ENCODE measurements at regions not wholly inside any gene's neighbourhood (a gene's known extent, or its start where the extent isn't known, plus 50 kb on each side); places are given as distances from the start of the nearest gene placed in this dataset.

DNA sequence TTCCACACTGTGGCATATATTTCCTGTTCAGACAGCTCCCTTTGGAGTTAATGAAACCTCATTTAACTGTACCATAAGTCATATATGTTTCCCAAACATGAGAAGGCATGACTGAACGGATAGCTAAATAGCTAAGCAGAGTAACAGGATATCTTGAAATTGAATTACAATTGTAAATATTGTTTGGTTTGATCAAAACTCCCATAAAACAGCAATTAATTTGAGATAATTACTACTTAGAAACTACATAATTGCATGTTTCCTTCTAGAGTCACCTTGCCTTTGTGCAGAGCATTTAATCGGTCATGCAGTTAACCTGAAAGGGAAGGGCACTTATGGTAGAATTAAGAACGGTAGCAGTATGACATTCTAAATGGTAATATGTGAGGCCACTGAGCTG lies 179.0 kb upstream of the MAP3K7 start:
- DNase-seq (ENCODE audit: low read depth, low spot score), result no peak

- no peak for DNase-seq (ENCODE audit: low read depth, low spot score)
Observed at GRCh38 chr6:90765491-90765890, 178.6 kb upstream of the MAP3K7 start.

- DNase-seq (ENCODE audit: low read depth, low spot score), result no peak
Observed at GRCh38 chr6:90764001-90764400, 177.1 kb upstream of the MAP3K7 start.

DNA sequence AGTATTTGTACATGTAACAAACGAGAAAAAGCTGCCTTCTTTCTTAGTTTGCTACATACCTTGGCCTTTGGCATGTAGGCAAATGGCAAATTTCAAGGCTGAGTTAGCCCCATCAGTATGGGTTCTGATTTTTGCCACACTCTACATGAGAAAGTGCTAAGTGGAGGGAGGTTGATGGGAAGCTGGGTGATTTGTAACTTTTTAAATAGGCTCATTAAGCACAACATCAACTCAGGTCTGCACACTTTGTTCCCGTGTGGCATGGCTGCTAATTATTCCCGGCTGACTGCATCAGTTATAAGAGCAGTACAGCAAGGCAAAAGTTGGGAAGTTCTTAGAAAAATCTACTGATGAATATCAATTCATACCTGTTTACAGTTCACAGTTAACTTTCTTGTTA lies 172.8 kb upstream of the MAP3K7 start:
- DNase-seq (ENCODE audit: low read depth, low spot score), result no peak

DNA sequence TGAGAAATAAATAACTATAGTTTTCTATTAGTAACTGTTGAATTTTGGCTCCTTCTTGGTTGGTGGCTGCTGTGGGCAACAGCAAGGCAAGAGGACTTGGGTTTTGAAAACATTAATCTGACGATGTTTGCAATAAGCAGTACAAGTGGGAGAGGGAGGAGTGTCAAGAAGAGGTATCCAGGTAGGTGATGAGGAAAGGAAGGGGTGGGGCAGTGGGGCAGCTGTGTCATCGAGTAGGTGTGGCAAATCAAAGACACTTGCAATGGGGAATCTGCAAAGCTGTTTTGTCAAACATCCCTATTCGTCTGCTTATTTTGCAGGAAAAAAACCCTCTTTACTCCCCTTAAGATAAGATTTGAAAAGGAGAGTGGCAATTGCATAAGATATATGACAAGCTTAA lies 171.9 kb upstream of the MAP3K7 start:
- DNase-seq (ENCODE audit: low read depth, low spot score), result no peak

GRCh38 chr6:90753820-90754643 lies 167.2 kb upstream of the MAP3K7 start:
- no peak for DNase-seq (ENCODE audit: low read depth, low spot score)

GRCh38 chr6:90739802-90740201 lies 152.9 kb upstream of the MAP3K7 start:
- DNase-seq (ENCODE audit: low read depth, low spot score), result no peak

DNA sequence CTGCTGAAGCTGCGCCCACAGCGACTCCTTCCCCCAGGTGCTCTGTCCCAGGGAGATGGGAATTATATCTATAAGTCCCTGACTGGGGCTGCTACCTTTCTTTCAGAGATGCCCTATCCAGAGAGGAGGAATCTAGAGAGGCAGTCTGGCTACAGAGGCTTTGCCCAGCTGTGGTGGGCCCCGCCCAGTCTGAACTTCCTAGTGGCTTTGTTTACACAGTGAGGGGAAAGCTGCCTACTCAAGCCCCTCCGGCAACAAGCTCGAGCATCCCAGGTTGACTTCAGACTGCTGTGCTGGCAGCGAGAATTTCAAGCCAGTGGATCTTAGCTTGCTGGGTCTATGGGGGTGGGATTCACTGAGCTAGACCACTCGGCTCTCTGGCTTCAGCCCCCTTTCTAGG lies 152.5 kb upstream of the MAP3K7 start:
- no peak for DNase-seq (ENCODE audit: low read depth, low spot score)

GRCh38 chr6:90730151-90730673 lies 143.3 kb upstream of the MAP3K7 start:
- DNase-seq (ENCODE audit: low read depth, low spot score), result no peak

- DNase-seq (ENCODE audit: low read depth, low spot score), result no peak
Observed at GRCh38 chr6:90729057-90729456, 142.2 kb upstream of the MAP3K7 start.

DNA sequence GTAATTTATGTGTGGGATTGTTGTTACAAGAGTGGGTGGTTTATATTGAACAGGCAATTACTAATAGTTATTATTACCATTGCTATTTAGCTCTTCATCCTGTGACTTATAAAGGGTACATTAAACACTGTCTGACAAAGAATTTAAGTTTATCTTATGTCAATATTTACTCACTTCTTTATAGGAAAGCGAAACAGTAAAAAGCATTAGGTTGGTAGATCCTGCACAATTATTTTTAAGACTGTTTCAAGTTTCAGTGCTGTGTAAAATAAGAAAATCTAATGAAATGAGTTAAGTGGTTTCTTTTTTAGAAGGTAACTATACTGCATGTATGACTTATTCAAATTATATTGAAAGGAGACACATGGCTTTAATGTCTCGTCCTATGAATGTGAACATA lies 135.8 kb upstream of the MAP3K7 start:
- DNase-seq (ENCODE audit: low read depth, low spot score), result no peak

GRCh38 chr6:90720404-90720803 lies 133.5 kb upstream of the MAP3K7 start:
- DNase-seq (ENCODE audit: low read depth, low spot score), result no peak

DNA sequence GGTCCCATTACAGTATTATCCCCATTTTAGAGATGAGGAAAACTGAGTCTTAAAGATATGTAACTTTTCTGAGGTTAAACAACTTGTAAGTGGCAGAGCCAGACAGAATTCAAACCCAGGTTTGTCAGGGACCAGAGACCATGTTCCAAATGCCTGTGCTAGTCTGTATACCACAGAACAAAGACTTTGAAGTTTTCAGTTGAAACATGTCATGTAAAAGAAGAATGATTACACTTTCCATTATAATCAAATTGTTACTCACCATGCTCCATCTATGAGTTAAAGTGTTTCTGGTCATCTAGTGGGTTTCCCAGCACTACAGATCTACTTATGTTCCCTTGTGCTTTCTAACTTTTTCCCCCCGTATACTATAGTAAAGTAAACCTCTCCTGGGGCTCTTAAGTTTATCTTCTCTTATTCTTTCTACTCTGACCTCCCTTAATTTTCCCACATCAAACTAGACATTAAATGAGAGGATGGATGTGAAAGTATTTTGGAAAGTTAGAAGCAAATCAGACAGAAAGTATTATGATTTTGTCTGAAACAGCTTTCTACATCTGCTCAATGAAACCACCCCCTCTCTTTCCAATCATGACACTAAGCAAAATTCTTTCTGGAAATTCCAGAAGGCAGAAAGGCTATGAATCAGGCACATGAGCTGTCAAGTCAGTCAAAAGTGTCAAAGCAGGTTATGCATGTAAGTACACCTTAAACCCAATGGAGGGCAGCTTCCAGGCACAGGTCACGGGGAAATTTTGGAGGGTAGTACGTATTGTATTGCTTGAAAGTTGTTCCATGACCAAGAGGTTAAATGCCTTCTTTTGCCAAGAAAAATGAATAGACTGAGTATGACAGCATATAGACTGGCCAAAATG lies 132.7 kb upstream of the MAP3K7 start:
- no peak for DNase-seq (ENCODE audit: low read depth, low spot score)

DNA sequence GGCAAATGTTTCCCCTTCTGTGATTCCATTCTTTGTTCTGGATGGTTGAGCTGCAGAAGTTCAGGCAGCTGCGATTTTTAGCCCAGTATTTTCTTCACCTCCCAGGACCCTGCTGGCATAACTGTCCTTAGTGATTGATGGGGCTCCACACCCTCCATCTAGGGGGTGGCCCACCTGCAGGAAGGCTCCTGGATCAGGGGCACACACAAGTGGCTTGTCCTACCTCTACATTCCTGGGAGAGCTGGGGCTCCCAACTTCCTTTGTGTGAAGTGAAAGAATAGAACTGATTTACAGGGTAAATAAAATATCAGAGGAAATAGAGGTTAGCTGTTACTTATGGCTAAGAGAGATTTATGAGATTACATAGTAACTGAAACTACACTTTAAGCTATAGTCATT lies 129.5 kb upstream of the MAP3K7 start:
- DNase-seq (ENCODE audit: low read depth, low spot score), result no peak

DNA sequence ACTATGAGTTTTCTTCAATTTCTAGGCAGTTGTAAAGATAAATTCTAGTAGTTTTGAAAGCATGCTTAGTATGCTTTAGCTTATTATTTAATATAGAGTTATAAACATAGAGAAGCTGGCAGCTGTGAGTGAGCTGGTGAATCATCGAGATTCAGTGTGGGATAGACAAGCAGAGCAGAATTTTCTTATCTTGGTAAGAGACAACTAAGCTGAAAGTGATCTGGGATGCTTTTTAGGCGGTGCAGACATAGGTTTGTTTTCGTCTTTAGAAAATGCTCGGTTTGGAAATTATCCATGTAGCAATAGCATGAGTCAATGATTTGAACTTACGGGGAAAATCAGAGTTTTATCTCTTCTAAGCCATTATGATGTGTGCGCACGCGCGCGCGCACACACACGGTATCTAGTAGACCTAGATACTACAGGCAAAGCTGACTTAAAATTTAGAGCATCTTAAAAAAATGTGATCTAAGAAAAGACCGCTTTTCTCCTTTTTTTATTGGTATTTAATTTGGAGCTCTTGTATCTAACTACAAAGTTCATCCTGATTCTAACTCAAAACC lies 128.3 kb upstream of the MAP3K7 start:
- DNase-seq (ENCODE audit: low read depth, low spot score), result no peak

DNA sequence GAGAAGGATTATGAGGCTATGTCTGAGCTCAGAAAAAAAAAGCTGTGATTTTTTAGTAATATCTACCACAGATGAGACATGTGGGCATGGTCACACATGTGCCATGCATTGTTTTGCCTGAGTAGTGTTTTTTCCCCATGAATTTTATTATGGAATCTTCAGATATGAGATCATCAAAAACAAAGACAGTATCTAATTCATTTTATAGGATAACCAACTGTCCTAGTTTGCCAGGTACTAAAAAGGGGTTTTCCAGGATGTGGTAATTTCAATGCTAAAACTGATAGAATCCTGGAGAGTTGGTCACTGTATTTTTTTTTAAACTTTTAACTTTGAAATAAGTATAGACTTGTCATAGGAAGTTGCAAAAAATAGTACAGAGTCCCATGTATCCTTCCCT lies 127.4 kb upstream of the MAP3K7 start:
- no peak for DNase-seq (ENCODE audit: low read depth, low spot score)

DNA sequence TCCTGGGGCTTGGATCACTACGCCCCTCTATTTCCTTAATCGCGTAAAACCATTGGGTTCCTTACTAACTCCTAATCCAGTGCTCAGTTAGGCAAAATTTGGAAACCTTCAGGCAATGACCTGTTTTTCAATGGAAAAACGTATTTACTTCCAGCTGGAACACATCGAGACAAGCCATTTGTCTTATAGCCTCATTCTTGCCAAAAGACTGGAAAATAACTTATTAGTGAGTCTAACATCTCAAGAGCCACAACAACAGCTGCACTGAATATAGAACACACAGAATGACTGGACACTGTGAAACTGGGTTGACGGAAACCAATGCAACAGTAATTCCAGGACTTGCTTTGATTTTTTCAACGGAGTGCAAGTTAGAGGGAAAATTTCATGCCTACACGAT lies 125.2 kb upstream of the MAP3K7 start:
- DNase-seq (ENCODE audit: low read depth, low spot score), result no peak

DNA sequence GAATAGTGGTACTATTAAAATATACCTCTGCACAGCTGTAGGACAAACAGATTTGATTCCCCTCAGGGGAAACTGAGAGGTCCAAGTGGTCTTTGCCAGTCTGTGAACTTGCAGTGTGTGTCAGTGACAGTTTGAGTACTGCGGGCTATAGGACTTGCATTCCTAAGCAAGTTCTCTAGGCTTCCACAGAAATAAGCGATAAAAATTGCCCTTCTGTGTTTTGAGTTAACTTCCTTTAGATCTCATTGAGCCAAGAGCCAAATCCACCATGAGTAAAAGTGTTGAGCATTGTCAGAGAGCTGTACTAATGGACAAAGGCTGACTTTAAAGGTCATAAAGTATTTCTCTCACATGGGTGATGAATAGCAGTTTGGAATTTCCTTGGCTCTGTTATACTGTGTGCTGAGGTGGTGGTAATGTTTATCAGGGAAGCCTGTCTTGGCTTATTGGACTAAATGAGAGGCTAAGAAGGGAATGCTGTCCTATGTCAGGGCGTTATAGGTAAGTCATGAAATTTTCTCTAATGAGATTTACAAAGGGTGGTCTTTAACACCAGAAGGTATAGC lies 122.6 kb upstream of the MAP3K7 start:
- DNase-seq (ENCODE audit: low read depth, low spot score), result no peak

- DNase-seq (ENCODE audit: low read depth, low spot score), result no peak
Observed at GRCh38 chr6:90708206-90708737, 121.4 kb upstream of the MAP3K7 start.

DNA sequence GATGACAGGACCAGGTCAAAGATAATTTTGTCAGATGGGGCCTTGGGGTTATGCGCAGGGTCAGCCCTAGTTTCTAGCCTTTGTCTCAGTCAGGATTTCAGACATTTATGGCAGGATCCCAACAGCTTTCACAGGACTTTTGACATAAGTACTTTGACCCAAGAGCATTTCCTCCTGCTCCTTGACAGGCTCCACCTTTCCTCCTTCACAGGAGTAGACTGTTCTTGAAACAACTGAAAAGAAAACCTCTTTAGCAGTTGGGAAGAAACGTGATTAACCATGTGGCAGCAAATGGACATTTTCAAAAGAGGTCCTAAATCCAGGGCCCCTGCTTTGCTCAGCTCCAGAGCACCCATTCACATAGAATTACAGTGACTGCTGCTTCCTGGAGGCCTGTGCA lies 120.4 kb upstream of the MAP3K7 start:
- DNase-seq (ENCODE audit: low read depth, low spot score), result no peak

- no peak for DNase-seq (ENCODE audit: low read depth, low spot score)
Observed at GRCh38 chr6:90703336-90703735, 116.5 kb upstream of the MAP3K7 start.

DNA sequence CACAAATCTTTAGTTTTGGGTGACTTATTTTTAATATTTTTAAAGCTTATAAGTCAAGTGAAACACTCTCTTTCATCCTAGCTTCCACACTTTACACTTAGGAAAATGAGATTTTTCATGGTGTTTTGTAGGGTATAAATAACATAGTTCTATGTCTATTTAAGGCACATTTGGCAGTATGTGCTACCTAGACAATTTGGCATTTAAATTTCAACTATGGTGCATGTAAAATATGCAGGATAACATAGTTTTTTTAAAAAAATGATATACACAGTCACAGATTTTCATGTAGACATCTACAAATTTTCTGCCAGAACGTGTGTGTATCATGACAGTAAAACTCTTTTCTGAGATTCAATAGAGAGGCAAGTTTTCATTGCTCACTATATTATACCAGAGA lies 115.1 kb upstream of the MAP3K7 start:
- DNase-seq (ENCODE audit: low read depth, low spot score), result no peak
